NCI-H460 (cell line): ENCODE measurements at regions not wholly inside any gene's neighbourhood (a gene's known extent, or its start where the extent isn't known, plus 50 kb on each side); places are given as distances from the start of the nearest gene placed in this dataset.
A peak's percentile ranks its signal among the peaks of the same experiment; 100 is the strongest.
"Not testable (repeated sequence)": the region's sequence is repeated elsewhere in the genome, so short reads cannot be mapped to it uniquely, and the experiment has no call there.

Experiments
- DNase-seq: peaks from one replicate; pipeline ENCODE4 v3.0.0-alpha.2; 2016; ENCODE audit warnings: low read depth; ENCODE audit errors: extremely low read depth

GRCh38 chr6:145074805-145075204 is 660.5 kb downstream of the EPM2A start:
- no peak for DNase-seq

GRCh38 chr6:145075425-145075824 is 659.9 kb downstream of the EPM2A start:
- no peak for DNase-seq

- DNase-seq: no peak
Observed at GRCh38 chr6:145076115-145076841, 659.0 kb downstream of the EPM2A start.

GRCh38 chr6:145077382-145077781 is 657.9 kb downstream of the EPM2A start:
- DNase-seq: no peak

- DNase-seq: no peak
Observed at GRCh38 chr6:145080651-145081050, 654.7 kb downstream of the EPM2A start.

- no peak for DNase-seq
Observed at GRCh38 chr6:145081677-145082076, 653.6 kb downstream of the EPM2A start.

GRCh38 chr6:145082359-145082758 is 653.0 kb downstream of the EPM2A start:
- DNase-seq: no peak

- DNase-seq: peak; percentile 51
Observed at GRCh38 chr6:145086197-145086596, 649.1 kb downstream of the EPM2A start.

GRCh38 chr6:145087034-145087433 is 648.3 kb downstream of the EPM2A start:
- no peak for DNase-seq

GRCh38 chr6:145090801-145091585 is 644.3 kb downstream of the EPM2A start:
- no peak for DNase-seq

GRCh38 chr6:145091586-145092142 is 643.7 kb downstream of the EPM2A start:
- no peak for DNase-seq

GRCh38 chr6:145092554-145092953 is 642.8 kb downstream of the EPM2A start:
- DNase-seq: no peak

GRCh38 chr6:145093226-145093625 is 642.1 kb downstream of the EPM2A start:
- no peak for DNase-seq

- no peak for DNase-seq
Observed at GRCh38 chr6:145096846-145097245, 638.5 kb downstream of the EPM2A start.

GRCh38 chr6:145098127-145098526 is 637.2 kb downstream of the EPM2A start:
- not testable (repeated sequence) for DNase-seq

- DNase-seq: no peak
Observed at GRCh38 chr6:145099713-145100112, 635.6 kb downstream of the EPM2A start.

GRCh38 chr6:145110109-145110508 is 625.2 kb downstream of the EPM2A start:
- DNase-seq: no peak

GRCh38 chr6:145111407-145111806 is 623.9 kb downstream of the EPM2A start:
- not testable (repeated sequence) for DNase-seq

GRCh38 chr6:145112711-145113148 is 622.6 kb downstream of the EPM2A start:
- peak; percentile 88 for DNase-seq

- DNase-seq: no peak
Observed at GRCh38 chr6:145115638-145116037, 619.7 kb downstream of the EPM2A start.

- DNase-seq: no peak
Observed at GRCh38 chr6:145116591-145117178, 618.6 kb downstream of the EPM2A start.
